GM23338 (cell line): ENCODE measurements at regions not wholly inside any gene's neighbourhood (a gene's known extent, or its start where the extent isn't known, plus 50 kb on each side); places are given as distances from the start of the nearest gene placed in this dataset.

Source experiments
- ATAC-seq: fragments of 200-7000 bp; cut with Tn5 transposase; 3 replicates; pipeline ENCODE4 v1.9.1; 2020
- DNase-seq: peaks from one replicate; pipeline ENCODE4 v3.0.0-alpha.2; 2015; ENCODE audit warnings: low spot score
- H2AFZ ChIP-seq: fragments of 200-600 bp; sonication (generic); 2 replicates; pipeline ENCODE4 v1.8.0; 2016; ENCODE audit warnings: antibody characterized with exemption, mild to moderate bottlenecking, moderate library complexity
- H3F3A ChIP-seq: fragments of 200-600 bp; sonication (generic); replicated peaks from 2 replicates; pipeline ENCODE4 v1.8.0; 2017; ENCODE audit warnings: antibody characterized with exemption, mixed run types, low read depth
- H3K27ac ChIP-seq: fragments of 200-600 bp; sonication (generic); 2 replicates; pipeline ENCODE4 v1.6.1; 2016; ENCODE audit warnings: low read depth
- H3K27me3 ChIP-seq: fragments of 200-600 bp; sonication (generic); 2 replicates; pipeline ENCODE4 v1.8.0; 2016; ENCODE audit warnings: mild to moderate bottlenecking, mixed run types, moderate library complexity; ENCODE audit not compliant: insufficient read depth
- H3K36me3 ChIP-seq: fragments of 200-600 bp; sonication (generic); 2 replicates; pipeline ENCODE4 v1.8.0; 2016; ENCODE audit warnings: mild to moderate bottlenecking; ENCODE audit not compliant: insufficient read depth
- H3K4me1 ChIP-seq: fragments of 200-600 bp; sonication (generic); 2 replicates; pipeline ENCODE4 v1.8.0; 2016; ENCODE audit warnings: mild to moderate bottlenecking, moderate library complexity; ENCODE audit not compliant: insufficient read depth
- H3K4me2 ChIP-seq: fragments of 200-600 bp; sonication (generic); 2 replicates; pipeline ENCODE4 v1.7.1; 2017; ENCODE audit warnings: mixed run types
- H3K4me3 ChIP-seq: fragments of 200-600 bp; sonication (generic); 2 replicates; pipeline ENCODE4 v1.6.1; 2016; ENCODE audit warnings: mixed run types
- H3K79me2 ChIP-seq: fragments of 200-600 bp; sonication (generic); replicated peaks from 2 replicates; pipeline ENCODE4 v1.8.0; 2017; ENCODE audit warnings: mild to moderate bottlenecking; ENCODE audit not compliant: insufficient read depth
- H3K9me2 ChIP-seq: fragments of 200-600 bp; sonication (generic); 2 replicates; pipeline ENCODE4 v1.8.0; 2017; ENCODE audit not compliant: insufficient read depth
- H4K20me1 ChIP-seq: fragments of 200-600 bp; sonication (generic); replicated peaks from 2 replicates; pipeline ENCODE4 v1.8.0; 2017; ENCODE audit warnings: mild to moderate bottlenecking; ENCODE audit not compliant: insufficient read depth
- H3K27ac Mint-ChIP-seq: 2 replicates; pipeline ENCODE4 v1.8.0; 2020; ENCODE audit warnings: inconsistent platforms, mild to moderate bottlenecking, moderate library complexity, mixed read lengths
- H3K27me3 Mint-ChIP-seq: 3 replicates; pipeline ENCODE4 v1.8.0; 2022; ENCODE audit warnings: low read depth, mild to moderate bottlenecking, moderate library complexity, mixed read lengths, inconsistent platforms; ENCODE audit not compliant: insufficient read depth, poor library complexity
- H3K36me3 Mint-ChIP-seq: 3 replicates; pipeline ENCODE4 v1.8.0; 2021; ENCODE audit warnings: low read depth, mild to moderate bottlenecking, inconsistent platforms, moderate library complexity, mixed read lengths
- H3K4me1 Mint-ChIP-seq: 3 replicates; pipeline ENCODE4 v1.8.0; 2020; ENCODE audit warnings: mild to moderate bottlenecking, inconsistent platforms, mixed read lengths
- H3K4me3 Mint-ChIP-seq: 3 replicates; pipeline ENCODE4 v1.8.0; 2021; ENCODE audit warnings: moderate library complexity, mild to moderate bottlenecking, inconsistent platforms, mixed read lengths
- H3K9me3 Mint-ChIP-seq: 3 replicates; pipeline ENCODE4 v1.8.0; 2020; ENCODE audit warnings: moderate library complexity, mild to moderate bottlenecking, inconsistent platforms, mixed read lengths
- CREB1 ChIP-seq: fragments of 250-450 bp; sonication (Bioruptor Pico); IDR thresholded peaks from 2 replicates; pipeline ENCODE4 v1.5.0; 2020; ENCODE audit warnings: low read depth, mild to moderate bottlenecking, moderate library complexity
- EZH2 ChIP-seq: fragments of 200-600 bp; sonication (generic); IDR thresholded peaks from one replicate; pipeline ENCODE4 v1.8.0; 2017; ENCODE audit warnings: antibody characterized with exemption, mild to moderate bottlenecking, low read depth; ENCODE audit not compliant: unreplicated experiment
- EZH2phosphoT487 ChIP-seq: fragments of 200-600 bp; sonication (generic); IDR thresholded peaks from one replicate; pipeline ENCODE4 v1.8.1; 2018; ENCODE audit warnings: antibody characterized with exemption; ENCODE audit not compliant: unreplicated experiment
- JUNB ChIP-seq: IDR thresholded peaks from one replicate; pipeline ENCODE4 v1.6.1; 2016; ENCODE audit warnings: antibody characterized with exemption; ENCODE audit not compliant: unreplicated experiment
- NANOG ChIP-seq: IDR thresholded peaks from 2 replicates; pipeline ENCODE4 v1.6.1; 2016; ENCODE audit warnings: antibody characterized with exemption, borderline replicate concordance
- POLR2AphosphoS5 ChIP-seq: IDR thresholded peaks from 2 replicates; pipeline ENCODE4 v1.6.1; 2016; ENCODE audit warnings: antibody characterized with exemption, low read depth
- STAT1 ChIP-seq: IDR thresholded peaks from one replicate; pipeline ENCODE4 v1.6.1; 2016; ENCODE audit warnings: antibody characterized with exemption; ENCODE audit not compliant: unreplicated experiment
- ZNF114 ChIP-seq: fragments of 250-450 bp; sonication (Bioruptor Pico); IDR thresholded peaks from 2 replicates; pipeline ENCODE4 v1.5.0; 2020; ENCODE audit warnings: mild to moderate bottlenecking, moderate library complexity
- ZNF331 ChIP-seq: fragments of 250-450 bp; sonication (Bioruptor Pico); IDR thresholded peaks from 2 replicates; pipeline ENCODE4 v1.5.0; 2020; ENCODE audit warnings: low read depth, mild to moderate bottlenecking, moderate library complexity
- TF ChIP-seq, protein P1 (sequence below): IDR thresholded peaks from 2 replicates; pipeline ENCODE4 v1.6.1; 2016; ENCODE audit warnings: antibody characterized with exemption
- TF ChIP-seq, protein P2 (sequence below): fragments of 250-450 bp; sonication (Bioruptor Pico); IDR thresholded peaks from 2 replicates; pipeline ENCODE4 v1.5.0; 2020; ENCODE audit warnings: mild to moderate bottlenecking, moderate library complexity
- TF ChIP-seq, protein P3 (sequence below): IDR thresholded peaks from one replicate; pipeline ENCODE4 v1.6.1; 2018; ENCODE audit warnings: antibody characterized with exemption; ENCODE audit not compliant: unreplicated experiment
- TF ChIP-seq, protein P4 (sequence below), 2 experiments: fragments of 200-600 bp in 1 of 2; sonication (generic) in 1 of 2; conservative IDR thresholded peaks; 2 replicates each; pipeline versions ENCODE4 v1.5.1 to v1.6.1; 2016 to 2017; ENCODE audit warnings: antibody characterized with exemption in 2 of 2, low read depth in 2 of 2, mild to moderate bottlenecking in 2 of 2, moderate library complexity in 1 of 2

DNA sequence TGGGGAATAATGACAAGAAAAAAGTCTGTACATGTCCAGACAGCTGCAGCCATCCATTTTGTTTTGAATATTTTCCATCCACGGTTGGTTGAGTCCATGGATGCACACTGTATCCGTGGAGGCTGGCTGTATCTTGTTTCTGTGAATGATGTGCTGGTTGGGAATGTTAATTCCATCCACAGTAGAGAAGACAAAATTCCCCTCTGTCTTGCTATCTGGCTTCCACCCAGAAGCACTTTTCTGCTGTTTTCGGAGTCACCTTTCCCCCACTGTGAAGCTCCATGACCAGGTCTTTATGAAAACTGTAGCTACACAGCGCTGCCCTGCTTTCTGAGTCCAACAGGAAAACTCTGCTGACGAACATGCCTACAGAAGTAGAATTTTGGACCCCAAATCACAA is 122.3 kb downstream of the HRH4 start:
- Histone ChIP-seq H2AFZ (no peak overlapping the region), H3K79me2 (no peaks in the 10 kb centered on the region), H4K20me1 (no peaks in the 10 kb centered on the region), H3K9me2 (peaks cover 9% of the 10 kb centered on the region; the same call in 1 of the 2 replicates), H3K4me3 (no peak overlapping the region), H3K27ac (no peak overlapping the region), H3K36me3 (no peaks in the 10 kb centered on the region; the same call in 1 of the 2 replicates), H3K4me1 (peaks cover 30% of the 10 kb centered on the region), H3K4me2 (no peak overlapping the region), H3F3A (no peaks in the 10 kb centered on the region), H3K27me3 (no peaks in the 10 kb centered on the region)
- Mint-ChIP-seq H3K27ac (no peak overlapping the region), H3K36me3 (no peaks in the 10 kb centered on the region), H3K9me3 (no peaks in the 10 kb centered on the region), H3K4me1 (peaks cover 37% of the 10 kb centered on the region), H3K27me3 (peaks cover 2% of the 10 kb centered on the region), H3K4me3 (no peak overlapping the region)
- TF ChIP-seq NANOG (no peak), JUNB (no peak), STAT1 (no peak), EZH2 (no peak), CREB1 (CRISPR knock-in tag) (no peak), POLR2AphosphoS5 (no peak), ZNF331 (CRISPR knock-in tag) (no peak), ZNF114 (CRISPR knock-in tag) (no peak), EZH2phosphoT487 (no peak)
- TF ChIP-seq, protein P1, sequence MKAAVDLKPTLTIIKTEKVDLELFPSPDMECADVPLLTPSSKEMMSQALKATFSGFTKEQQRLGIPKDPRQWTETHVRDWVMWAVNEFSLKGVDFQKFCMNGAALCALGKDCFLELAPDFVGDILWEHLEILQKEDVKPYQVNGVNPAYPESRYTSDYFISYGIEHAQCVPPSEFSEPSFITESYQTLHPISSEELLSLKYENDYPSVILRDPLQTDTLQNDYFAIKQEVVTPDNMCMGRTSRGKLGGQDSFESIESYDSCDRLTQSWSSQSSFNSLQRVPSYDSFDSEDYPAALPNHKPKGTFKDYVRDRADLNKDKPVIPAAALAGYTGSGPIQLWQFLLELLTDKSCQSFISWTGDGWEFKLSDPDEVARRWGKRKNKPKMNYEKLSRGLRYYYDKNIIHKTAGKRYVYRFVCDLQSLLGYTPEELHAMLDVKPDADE, result no peak
- TF ChIP-seq, protein P2, sequence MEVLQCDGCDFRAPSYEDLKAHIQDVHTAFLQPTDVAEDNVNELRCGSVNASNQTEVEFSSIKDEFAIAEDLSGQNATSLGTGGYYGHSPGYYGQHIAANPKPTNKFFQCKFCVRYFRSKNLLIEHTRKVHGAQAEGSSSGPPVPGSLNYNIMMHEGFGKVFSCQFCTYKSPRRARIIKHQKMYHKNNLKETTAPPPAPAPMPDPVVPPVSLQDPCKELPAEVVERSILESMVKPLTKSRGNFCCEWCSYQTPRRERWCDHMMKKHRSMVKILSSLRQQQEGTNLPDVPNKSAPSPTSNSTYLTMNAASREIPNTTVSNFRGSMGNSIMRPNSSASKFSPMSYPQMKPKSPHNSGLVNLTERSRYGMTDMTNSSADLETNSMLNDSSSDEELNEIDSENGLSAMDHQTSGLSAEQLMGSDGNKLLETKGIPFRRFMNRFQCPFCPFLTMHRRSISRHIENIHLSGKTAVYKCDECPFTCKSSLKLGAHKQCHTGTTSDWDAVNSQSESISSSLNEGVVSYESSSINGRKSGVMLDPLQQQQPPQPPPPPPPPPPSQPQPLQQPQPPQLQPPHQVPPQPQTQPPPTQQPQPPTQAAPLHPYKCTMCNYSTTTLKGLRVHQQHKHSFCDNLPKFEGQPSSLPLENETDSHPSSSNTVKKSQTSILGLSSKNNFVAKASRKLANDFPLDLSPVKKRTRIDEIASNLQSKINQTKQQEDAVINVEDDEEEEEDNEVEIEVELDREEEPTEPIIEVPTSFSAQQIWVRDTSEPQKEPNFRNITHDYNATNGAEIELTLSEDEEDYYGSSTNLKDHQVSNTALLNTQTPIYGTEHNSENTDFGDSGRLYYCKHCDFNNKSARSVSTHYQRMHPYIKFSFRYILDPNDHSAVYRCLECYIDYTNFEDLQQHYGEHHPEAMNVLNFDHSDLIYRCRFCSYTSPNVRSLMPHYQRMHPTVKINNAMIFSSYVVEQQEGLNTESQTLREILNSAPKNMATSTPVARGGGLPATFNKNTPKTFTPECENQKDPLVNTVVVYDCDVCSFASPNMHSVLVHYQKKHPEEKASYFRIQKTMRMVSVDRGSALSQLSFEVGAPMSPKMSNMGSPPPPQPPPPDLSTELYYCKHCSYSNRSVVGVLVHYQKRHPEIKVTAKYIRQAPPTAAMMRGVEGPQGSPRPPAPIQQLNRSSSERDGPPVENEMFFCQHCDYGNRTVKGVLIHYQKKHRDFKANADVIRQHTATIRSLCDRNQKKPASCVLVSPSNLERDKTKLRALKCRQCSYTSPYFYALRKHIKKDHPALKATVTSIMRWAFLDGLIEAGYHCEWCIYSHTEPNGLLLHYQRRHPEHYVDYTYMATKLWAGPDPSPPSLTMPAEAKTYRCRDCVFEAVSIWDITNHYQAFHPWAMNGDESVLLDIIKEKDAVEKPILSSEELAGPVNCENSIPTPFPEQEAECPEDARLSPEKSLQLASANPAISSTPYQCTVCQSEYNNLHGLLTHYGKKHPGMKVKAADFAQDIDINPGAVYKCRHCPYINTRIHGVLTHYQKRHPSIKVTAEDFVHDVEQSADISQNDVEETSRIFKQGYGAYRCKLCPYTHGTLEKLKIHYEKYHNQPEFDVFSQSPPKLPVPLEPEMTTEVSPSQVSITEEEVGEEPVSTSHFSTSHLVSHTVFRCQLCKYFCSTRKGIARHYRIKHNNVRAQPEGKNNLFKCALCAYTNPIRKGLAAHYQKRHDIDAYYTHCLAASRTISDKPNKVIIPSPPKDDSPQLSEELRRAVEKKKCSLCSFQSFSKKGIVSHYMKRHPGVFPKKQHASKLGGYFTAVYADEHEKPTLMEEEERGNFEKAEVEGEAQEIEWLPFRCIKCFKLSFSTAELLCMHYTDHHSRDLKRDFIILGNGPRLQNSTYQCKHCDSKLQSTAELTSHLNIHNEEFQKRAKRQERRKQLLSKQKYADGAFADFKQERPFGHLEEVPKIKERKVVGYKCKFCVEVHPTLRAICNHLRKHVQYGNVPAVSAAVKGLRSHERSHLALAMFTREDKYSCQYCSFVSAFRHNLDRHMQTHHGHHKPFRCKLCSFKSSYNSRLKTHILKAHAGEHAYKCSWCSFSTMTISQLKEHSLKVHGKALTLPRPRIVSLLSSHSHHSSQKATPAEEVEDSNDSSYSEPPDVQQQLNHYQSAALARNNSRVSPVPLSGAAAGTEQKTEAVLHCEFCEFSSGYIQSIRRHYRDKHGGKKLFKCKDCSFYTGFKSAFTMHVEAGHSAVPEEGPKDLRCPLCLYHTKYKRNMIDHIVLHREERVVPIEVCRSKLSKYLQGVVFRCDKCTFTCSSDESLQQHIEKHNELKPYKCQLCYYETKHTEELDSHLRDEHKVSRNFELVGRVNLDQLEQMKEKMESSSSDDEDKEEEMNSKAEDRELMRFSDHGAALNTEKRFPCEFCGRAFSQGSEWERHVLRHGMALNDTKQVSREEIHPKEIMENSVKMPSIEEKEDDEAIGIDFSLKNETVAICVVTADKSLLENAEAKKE (CRISPR knock-in tag), result no peak
- TF ChIP-seq, protein P3, sequence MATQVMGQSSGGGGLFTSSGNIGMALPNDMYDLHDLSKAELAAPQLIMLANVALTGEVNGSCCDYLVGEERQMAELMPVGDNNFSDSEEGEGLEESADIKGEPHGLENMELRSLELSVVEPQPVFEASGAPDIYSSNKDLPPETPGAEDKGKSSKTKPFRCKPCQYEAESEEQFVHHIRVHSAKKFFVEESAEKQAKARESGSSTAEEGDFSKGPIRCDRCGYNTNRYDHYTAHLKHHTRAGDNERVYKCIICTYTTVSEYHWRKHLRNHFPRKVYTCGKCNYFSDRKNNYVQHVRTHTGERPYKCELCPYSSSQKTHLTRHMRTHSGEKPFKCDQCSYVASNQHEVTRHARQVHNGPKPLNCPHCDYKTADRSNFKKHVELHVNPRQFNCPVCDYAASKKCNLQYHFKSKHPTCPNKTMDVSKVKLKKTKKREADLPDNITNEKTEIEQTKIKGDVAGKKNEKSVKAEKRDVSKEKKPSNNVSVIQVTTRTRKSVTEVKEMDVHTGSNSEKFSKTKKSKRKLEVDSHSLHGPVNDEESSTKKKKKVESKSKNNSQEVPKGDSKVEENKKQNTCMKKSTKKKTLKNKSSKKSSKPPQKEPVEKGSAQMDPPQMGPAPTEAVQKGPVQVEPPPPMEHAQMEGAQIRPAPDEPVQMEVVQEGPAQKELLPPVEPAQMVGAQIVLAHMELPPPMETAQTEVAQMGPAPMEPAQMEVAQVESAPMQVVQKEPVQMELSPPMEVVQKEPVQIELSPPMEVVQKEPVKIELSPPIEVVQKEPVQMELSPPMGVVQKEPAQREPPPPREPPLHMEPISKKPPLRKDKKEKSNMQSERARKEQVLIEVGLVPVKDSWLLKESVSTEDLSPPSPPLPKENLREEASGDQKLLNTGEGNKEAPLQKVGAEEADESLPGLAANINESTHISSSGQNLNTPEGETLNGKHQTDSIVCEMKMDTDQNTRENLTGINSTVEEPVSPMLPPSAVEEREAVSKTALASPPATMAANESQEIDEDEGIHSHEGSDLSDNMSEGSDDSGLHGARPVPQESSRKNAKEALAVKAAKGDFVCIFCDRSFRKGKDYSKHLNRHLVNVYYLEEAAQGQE, result no peak
- TF ChIP-seq, protein P4, sequence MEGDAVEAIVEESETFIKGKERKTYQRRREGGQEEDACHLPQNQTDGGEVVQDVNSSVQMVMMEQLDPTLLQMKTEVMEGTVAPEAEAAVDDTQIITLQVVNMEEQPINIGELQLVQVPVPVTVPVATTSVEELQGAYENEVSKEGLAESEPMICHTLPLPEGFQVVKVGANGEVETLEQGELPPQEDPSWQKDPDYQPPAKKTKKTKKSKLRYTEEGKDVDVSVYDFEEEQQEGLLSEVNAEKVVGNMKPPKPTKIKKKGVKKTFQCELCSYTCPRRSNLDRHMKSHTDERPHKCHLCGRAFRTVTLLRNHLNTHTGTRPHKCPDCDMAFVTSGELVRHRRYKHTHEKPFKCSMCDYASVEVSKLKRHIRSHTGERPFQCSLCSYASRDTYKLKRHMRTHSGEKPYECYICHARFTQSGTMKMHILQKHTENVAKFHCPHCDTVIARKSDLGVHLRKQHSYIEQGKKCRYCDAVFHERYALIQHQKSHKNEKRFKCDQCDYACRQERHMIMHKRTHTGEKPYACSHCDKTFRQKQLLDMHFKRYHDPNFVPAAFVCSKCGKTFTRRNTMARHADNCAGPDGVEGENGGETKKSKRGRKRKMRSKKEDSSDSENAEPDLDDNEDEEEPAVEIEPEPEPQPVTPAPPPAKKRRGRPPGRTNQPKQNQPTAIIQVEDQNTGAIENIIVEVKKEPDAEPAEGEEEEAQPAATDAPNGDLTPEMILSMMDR (conservative IDR thresholded peaks at IDR 0.05; ENCODE audit: low read depth in 2 of 2), result no peak
- no peak for DNase-seq
- no peak for ATAC-seq
